HL-60 (cell line): ENCODE measurements at regions not wholly inside any gene's neighbourhood (a gene's known extent, or its start where the extent isn't known, plus 50 kb on each side); places are given as distances from the start of the nearest gene placed in this dataset.

Experiments used
- CTCF ChIP-seq: IDR thresholded peaks from one replicate; pipeline ENCODE4 v1.5.1; 2011; ENCODE audit warnings: low read length, control low read depth, inconsistent platforms; ENCODE audit not compliant: insufficient read depth
- GABPA ChIP-seq: IDR thresholded peaks from 2 replicates; pipeline ENCODE4 v1.6.1; 2012; ENCODE audit warnings: low read depth
- POLR2AphosphoS5 ChIP-seq: IDR thresholded peaks from 2 replicates; pipeline ENCODE4 v1.6.1; 2012; ENCODE audit warnings: low read depth
- REST ChIP-seq: IDR thresholded peaks from 2 replicates; pipeline ENCODE4 v1.6.1; 2012; ENCODE audit warnings: low read depth; ENCODE audit not compliant: insufficient replicate concordance

- TF ChIP-seq GABPA (no peak), CTCF (no peak), POLR2AphosphoS5 (no peak), REST (no peak)
Measured at GRCh38 chr1:5093042-5093441, 438.6 kb downstream of the AJAP1 start.
